Kidney epithelial cell (primary cell): ENCODE measurements at regions not wholly inside any gene's neighbourhood (a gene's known extent, or its start where the extent isn't known, plus 50 kb on each side); places are given as distances from the start of the nearest gene placed in this dataset.
"Not testable (repeated sequence)": the region's sequence is repeated elsewhere in the genome, so short reads cannot be mapped to it uniquely, and the experiment has no call there.

Experiments used
- DNase-seq: peaks from one replicate; pipeline ENCODE4 v3.0.0-alpha.2; 2010; ENCODE audit warnings: low read depth
- H3K27me3 ChIP-seq: 2 replicates; pipeline ENCODE4 v1.6.0; 2011; ENCODE audit warnings: low read length; ENCODE audit not compliant: control insufficient read depth, insufficient read depth
- H3K36me3 ChIP-seq: 2 replicates; pipeline ENCODE4 v1.5.1; 2011; ENCODE audit warnings: low read length; ENCODE audit not compliant: control insufficient read depth, insufficient read depth
- H3K4me3 ChIP-seq: 2 replicates; pipeline ENCODE4 v1.5.1; 2011; ENCODE audit warnings: low read depth, mild to moderate bottlenecking, control low read depth, low read length
- TF ChIP-seq, protein P1 (sequence below): IDR thresholded peaks from 2 replicates; pipeline ENCODE4 v1.5.1; 2011; ENCODE audit warnings: mild to moderate bottlenecking, moderate library complexity, low read length, control low read depth, inconsistent platforms; ENCODE audit not compliant: insufficient read depth, poor library complexity, severe bottlenecking

GRCh38 chr3:154849408-154849807, 230.7 kb upstream of the MME start:
- TF ChIP-seq, protein P1, sequence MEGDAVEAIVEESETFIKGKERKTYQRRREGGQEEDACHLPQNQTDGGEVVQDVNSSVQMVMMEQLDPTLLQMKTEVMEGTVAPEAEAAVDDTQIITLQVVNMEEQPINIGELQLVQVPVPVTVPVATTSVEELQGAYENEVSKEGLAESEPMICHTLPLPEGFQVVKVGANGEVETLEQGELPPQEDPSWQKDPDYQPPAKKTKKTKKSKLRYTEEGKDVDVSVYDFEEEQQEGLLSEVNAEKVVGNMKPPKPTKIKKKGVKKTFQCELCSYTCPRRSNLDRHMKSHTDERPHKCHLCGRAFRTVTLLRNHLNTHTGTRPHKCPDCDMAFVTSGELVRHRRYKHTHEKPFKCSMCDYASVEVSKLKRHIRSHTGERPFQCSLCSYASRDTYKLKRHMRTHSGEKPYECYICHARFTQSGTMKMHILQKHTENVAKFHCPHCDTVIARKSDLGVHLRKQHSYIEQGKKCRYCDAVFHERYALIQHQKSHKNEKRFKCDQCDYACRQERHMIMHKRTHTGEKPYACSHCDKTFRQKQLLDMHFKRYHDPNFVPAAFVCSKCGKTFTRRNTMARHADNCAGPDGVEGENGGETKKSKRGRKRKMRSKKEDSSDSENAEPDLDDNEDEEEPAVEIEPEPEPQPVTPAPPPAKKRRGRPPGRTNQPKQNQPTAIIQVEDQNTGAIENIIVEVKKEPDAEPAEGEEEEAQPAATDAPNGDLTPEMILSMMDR, result no peak

GRCh38 chr3:154844863-154845262, 235.3 kb upstream of the MME start:
- TF ChIP-seq, protein P1, result no peak
- H3K36me3 ChIP-seq, result no peaks in the 10 kb centered on the region
- no peak overlapping the region for H3K4me3 ChIP-seq
- no peak for DNase-seq
- H3K27me3 ChIP-seq, result no peaks in the 10 kb centered on the region

More at GRCh38 chr3:154849408-154849807, 230.7 kb upstream of the MME start:
- H3K27me3 ChIP-seq, result no peaks in the 10 kb centered on the region
- no peak overlapping the region for H3K4me3 ChIP-seq
- no peak for DNase-seq
- no peaks in the 10 kb centered on the region for H3K36me3 ChIP-seq

GRCh38 chr3:154843647-154844046, 236.5 kb upstream of the MME start:
- H3K36me3 ChIP-seq, result no peaks in the 10 kb centered on the region
- H3K27me3 ChIP-seq, result no peaks in the 10 kb centered on the region
- DNase-seq, result no peak
- no peak overlapping the region for H3K4me3 ChIP-seq
- TF ChIP-seq, protein P1, result no peak

DNA sequence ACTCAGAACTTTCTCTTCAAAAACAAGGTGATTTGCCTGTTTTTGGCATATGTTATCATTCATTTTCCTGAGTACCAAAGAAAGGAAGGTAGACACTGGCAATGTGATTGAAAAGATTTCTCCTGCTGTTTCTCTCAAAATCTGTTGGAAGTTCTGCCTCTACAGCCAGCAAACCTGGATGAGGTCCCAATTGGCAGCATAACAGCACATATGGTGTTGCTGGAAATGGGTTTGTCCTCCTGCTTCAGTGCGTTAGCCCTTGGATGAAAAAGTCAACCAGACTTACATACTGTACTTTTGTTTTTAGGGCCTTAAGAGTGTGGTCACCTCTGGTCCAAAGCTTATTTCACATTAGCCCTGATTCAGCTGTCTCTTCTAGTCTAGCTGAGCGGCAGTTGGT, 237.6 kb upstream of the MME start:
- Histone ChIP-seq H3K4me3 (no peak overlapping the region), H3K27me3 (no peaks in the 10 kb centered on the region), H3K36me3 (no peaks in the 10 kb centered on the region)
- no peak for DNase-seq
- TF ChIP-seq, protein P1, result no peak

- H3K36me3 ChIP-seq, result no peaks in the 10 kb centered on the region
- H3K27me3 ChIP-seq, result no peaks in the 10 kb centered on the region
- no peak for DNase-seq
- TF ChIP-seq, protein P1, result no peak
- no peak overlapping the region for H3K4me3 ChIP-seq
Observed at GRCh38 chr3:154835639-154836038, 244.5 kb upstream of the MME start.

GRCh38 chr3:154834831-154835230, 245.3 kb upstream of the MME start:
- not testable (repeated sequence) for DNase-seq, H3K36me3 ChIP-seq, H3K4me3 ChIP-seq, H3K27me3 ChIP-seq

DNA sequence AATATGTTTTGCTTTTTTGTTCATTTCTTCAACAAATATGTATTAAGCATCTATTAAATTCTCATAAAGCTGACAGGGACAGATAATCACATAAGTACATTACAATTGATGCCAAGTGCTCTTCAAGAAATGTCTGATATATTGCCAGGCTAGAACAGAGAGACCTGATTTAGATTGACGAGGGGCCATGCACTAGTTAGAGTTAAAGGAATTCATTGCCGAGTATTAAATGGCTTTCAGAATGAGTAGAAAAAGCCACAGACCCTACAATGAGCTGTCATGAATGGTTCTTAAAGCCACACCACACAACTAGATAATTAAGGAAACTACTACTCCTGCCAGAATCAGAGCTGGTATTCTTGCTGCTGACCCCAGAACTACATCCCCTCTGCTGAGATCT, 250.2 kb upstream of the MME start:
- Histone ChIP-seq H3K36me3 (no peaks in the 10 kb centered on the region), H3K4me3 (no peak overlapping the region), H3K27me3 (no peaks in the 10 kb centered on the region)
- DNase-seq, result no peak
- TF ChIP-seq, protein P1, result no peak
